ENCODE measurements at regions not wholly inside any gene's neighbourhood (a gene's known extent, or its start where the extent isn't known, plus 50 kb on each side); places are given as distances from the start of the nearest gene placed in this dataset.

- H3K27ac Mint-ChIP-seq, result no peak overlapping the region
- DNase-seq, result no peak
- TF ChIP-seq, protein P1, sequence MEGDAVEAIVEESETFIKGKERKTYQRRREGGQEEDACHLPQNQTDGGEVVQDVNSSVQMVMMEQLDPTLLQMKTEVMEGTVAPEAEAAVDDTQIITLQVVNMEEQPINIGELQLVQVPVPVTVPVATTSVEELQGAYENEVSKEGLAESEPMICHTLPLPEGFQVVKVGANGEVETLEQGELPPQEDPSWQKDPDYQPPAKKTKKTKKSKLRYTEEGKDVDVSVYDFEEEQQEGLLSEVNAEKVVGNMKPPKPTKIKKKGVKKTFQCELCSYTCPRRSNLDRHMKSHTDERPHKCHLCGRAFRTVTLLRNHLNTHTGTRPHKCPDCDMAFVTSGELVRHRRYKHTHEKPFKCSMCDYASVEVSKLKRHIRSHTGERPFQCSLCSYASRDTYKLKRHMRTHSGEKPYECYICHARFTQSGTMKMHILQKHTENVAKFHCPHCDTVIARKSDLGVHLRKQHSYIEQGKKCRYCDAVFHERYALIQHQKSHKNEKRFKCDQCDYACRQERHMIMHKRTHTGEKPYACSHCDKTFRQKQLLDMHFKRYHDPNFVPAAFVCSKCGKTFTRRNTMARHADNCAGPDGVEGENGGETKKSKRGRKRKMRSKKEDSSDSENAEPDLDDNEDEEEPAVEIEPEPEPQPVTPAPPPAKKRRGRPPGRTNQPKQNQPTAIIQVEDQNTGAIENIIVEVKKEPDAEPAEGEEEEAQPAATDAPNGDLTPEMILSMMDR (IDR thresholded peaks at IDR 0.05), result no peak
- H3K27me3 Mint-ChIP-seq (ENCODE audit: low read depth, poor library complexity), result peaks cover 6% of the 10 kb centered on the region
- no peak overlapping the region for H3K4me3 Mint-ChIP-seq
- peaks cover 21% of the 10 kb centered on the region for H3K4me1 Mint-ChIP-seq
- H3K36me3 Mint-ChIP-seq (ENCODE audit: low read depth), result no peaks in the 10 kb centered on the region
- H3K9me3 Mint-ChIP-seq, result no peaks in the 10 kb centered on the region
Measured at GRCh38 chr7:121798453-121798840, 74.5 kb upstream of the PTPRZ1 start.

GRCh38 chr7:121797657-121798452 is 75.1 kb upstream of the PTPRZ1 start:
- Mint-ChIP-seq H3K4me3 (no peak overlapping the region), H3K9me3 (no peaks in the 10 kb centered on the region), H3K4me1 (peaks cover 21% of the 10 kb centered on the region), H3K27me3 (ENCODE audit: low read depth, poor library complexity) (peaks cover 6% of the 10 kb centered on the region), H3K27ac (peak overlapping the region; percentile 68), H3K36me3 (ENCODE audit: low read depth) (no peaks in the 10 kb centered on the region)
- DNase-seq, result no peak
- TF ChIP-seq, protein P1 (IDR thresholded peaks at IDR 0.05), result no peak

DNA sequence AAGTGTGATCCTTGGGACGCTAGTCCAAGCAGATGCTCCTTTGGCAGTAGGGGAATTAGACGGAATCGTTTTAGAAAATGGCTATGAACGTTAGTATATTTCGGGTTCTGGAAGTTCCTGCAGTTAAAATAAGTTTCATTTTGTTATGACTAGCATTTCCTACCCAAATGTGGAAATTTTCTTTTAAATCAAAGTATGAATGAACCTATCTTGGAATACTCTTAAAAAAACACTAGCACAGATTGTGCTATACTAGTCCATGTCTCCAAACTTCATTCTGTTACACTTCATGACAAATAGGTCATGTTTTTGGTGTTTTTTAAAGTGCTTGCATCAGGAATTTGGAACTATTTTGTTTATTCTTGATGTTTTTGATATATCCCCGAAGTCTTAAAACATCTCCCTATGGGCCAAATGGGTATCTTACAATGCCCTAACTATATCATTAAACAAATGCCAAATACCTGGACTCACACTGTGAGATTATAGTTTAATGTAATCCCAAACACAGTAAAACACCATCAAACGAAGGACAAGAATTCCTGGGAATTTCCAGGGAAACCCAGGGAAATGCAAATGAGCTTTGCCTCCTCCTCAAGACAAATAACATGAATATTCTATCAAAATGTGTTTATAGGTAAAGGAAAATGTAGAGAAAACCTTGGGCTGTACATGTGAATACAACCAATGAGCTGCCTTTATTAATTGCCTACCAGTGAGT is 75.9 kb upstream of the PTPRZ1 start:
- H3K4me1 Mint-ChIP-seq, result peaks cover 21% of the 10 kb centered on the region
- peak overlapping the region; percentile 28 for H3K27ac Mint-ChIP-seq
- H3K9me3 Mint-ChIP-seq, result no peaks in the 10 kb centered on the region
- H3K27me3 Mint-ChIP-seq (ENCODE audit: low read depth, poor library complexity), result peaks cover 6% of the 10 kb centered on the region
- no peak for DNase-seq
- H3K36me3 Mint-ChIP-seq (ENCODE audit: low read depth), result no peaks in the 10 kb centered on the region
- H3K4me3 Mint-ChIP-seq, result no peak overlapping the region
- TF ChIP-seq, protein P1 (IDR thresholded peaks at IDR 0.05), result no peak

DNA sequence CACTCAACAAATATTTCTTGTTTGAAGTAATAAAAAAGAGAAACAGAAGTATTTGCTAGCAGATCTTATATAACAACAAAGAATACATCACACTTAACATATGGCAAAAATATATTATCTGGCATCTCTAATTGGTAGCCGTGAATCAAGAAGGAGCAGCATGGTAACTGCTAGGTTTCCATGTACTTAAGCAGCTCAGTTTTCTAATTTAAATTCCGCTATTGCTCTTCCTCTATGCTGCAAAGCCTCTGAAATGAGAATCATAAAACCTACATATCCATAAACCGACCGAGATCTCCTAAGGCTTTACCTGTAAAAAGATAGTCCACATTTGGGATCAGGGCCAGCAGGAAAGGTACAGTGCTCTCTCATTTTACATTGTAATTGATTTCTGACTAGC is 76.6 kb upstream of the PTPRZ1 start:
- peaks cover 6% of the 10 kb centered on the region for H3K27me3 Mint-ChIP-seq (ENCODE audit: low read depth, poor library complexity)
- TF ChIP-seq, protein P1 (IDR thresholded peaks at IDR 0.05), result no peak
- H3K4me3 Mint-ChIP-seq, result no peak overlapping the region
- no peaks in the 10 kb centered on the region for H3K9me3 Mint-ChIP-seq
- peaks cover 21% of the 10 kb centered on the region for H3K4me1 Mint-ChIP-seq
- no peak overlapping the region for H3K27ac Mint-ChIP-seq
- no peaks in the 10 kb centered on the region for H3K36me3 Mint-ChIP-seq (ENCODE audit: low read depth)
- DNase-seq, result no peak

- DNase-seq, result no peak
- Mint-ChIP-seq H3K4me3 (no peak overlapping the region), H3K9me3 (no peaks in the 10 kb centered on the region), H3K4me1 (peaks cover 21% of the 10 kb centered on the region), H3K36me3 (ENCODE audit: low read depth) (no peaks in the 10 kb centered on the region), H3K27ac (no peak overlapping the region), H3K27me3 (ENCODE audit: low read depth, poor library complexity) (peaks cover 6% of the 10 kb centered on the region)
- TF ChIP-seq, protein P1 (IDR thresholded peaks at IDR 0.05), result no peak
Measured at GRCh38 chr7:121795736-121796135, 77.2 kb upstream of the PTPRZ1 start.

Measured in nephron progenitor cell (in vitro differentiated cells).